CD4-positive, alpha-beta T cell (primary cell): ENCODE measurements at regions not wholly inside any gene's neighbourhood (a gene's known extent, or its start where the extent isn't known, plus 50 kb on each side); places are given as distances from the start of the nearest gene placed in this dataset.

ENCODE experiments used
- ATAC-seq: fragments of 200-7000 bp; cut with Tn5 transposase; one replicate; pipeline ENCODE4 v1.10.0; 2022; ENCODE audit warnings: mild to moderate bottlenecking; ENCODE audit not compliant: poor library complexity
- CTCF ChIA-PET: fragments of 350-600 bp; sonication (Branson Sonifier 250); formaldehyde crosslinking; loops from one replicate; lab custom pipeline; 2021; ENCODE audit warnings: antibody characterized with exemption, inconsistent platforms; lab: Charles Lee
- POLR2A ChIA-PET: fragments of 350-600 bp; sonication (Branson Sonifier 250); formaldehyde crosslinking; loops from one replicate; lab custom pipeline; 2021; ENCODE audit warnings: antibody characterized with exemption, inconsistent platforms; lab: Charles Lee
- DNase-seq, 14 experiments: peaks; one replicate each; pipeline ENCODE4 v3.0.0-alpha.2; 2013 to 2020; ENCODE audit warnings: mixed read lengths in 2 of 14
- H3K27ac ChIP-seq, 2 donors: one replicate each; pipeline versions ENCODE4 v1.5.1 to v1.7.0; 2013; ENCODE audit warnings: low read length in 2 of 2, low read depth in 1 of 2, mild to moderate bottlenecking in 1 of 2
- H3K27me3 ChIP-seq, 2 experiments: 1 replicate in 1 of 2; 2 replicates in 1 of 2; pipeline versions ENCODE4 v1.6.1 to v1.7.0; 2013; ENCODE audit warnings: low read length in 2 of 2, control low read depth in 1 of 2, mild to moderate bottlenecking in 1 of 2, moderate library complexity in 1 of 2; ENCODE audit not compliant: insufficient read depth in 2 of 2, control insufficient read depth in 1 of 2
- H3K36me3 ChIP-seq: one replicate; pipeline ENCODE4 v1.6.1; 2013; ENCODE audit warnings: low read length, control low read depth; ENCODE audit not compliant: insufficient read depth
- H3K4me1 ChIP-seq: one replicate; pipeline ENCODE4 v1.6.1; 2013; ENCODE audit warnings: low read length, control low read depth; ENCODE audit not compliant: insufficient read depth
- H3K4me3 ChIP-seq: one replicate; pipeline ENCODE4 v1.5.1; 2013; ENCODE audit warnings: mild to moderate bottlenecking, low read length, moderate library complexity
- H3K9me3 ChIP-seq, 2 experiments: 1 replicate in 1 of 2; 2 replicates in 1 of 2; pipeline versions ENCODE4 v1.6.1 to v1.7.0; 2013; ENCODE audit warnings: low read length in 2 of 2, mild to moderate bottlenecking in 2 of 2, control low read depth in 1 of 2, moderate library complexity in 1 of 2; ENCODE audit not compliant: control insufficient read depth in 1 of 2, insufficient read depth in 1 of 2
- H3K27ac Mint-ChIP-seq: one replicate; pipeline ENCODE4 v1.8.0; 2020; ENCODE audit warnings: mixed read lengths
- H3K27me3 Mint-ChIP-seq: one replicate; pipeline ENCODE4 v1.8.0; 2021; ENCODE audit warnings: mixed read lengths
- H3K36me3 Mint-ChIP-seq: one replicate; pipeline ENCODE4 v1.8.0; 2021; ENCODE audit warnings: low read depth, mixed read lengths
- H3K4me1 Mint-ChIP-seq: one replicate; pipeline ENCODE4 v1.8.0; 2021; ENCODE audit warnings: low read depth, mixed read lengths
- H3K4me3 Mint-ChIP-seq: one replicate; pipeline ENCODE4 v1.8.0; 2020; ENCODE audit warnings: mild to moderate bottlenecking, mixed read lengths
- H3K9me3 Mint-ChIP-seq: one replicate; pipeline ENCODE4 v1.8.0; 2020; ENCODE audit warnings: mixed read lengths
- intact Hi-C, 2 experiments: fragments of 100-400 bp; cut with DNase I in 1 of 2; cut with micrococcal nuclease in 1 of 2; formaldehyde crosslinking; loops; one replicate each; pipeline versions ENCODE4 v1.15.1 to v1.9.0; 2023 to 2025; cut with DNase I, micrococcal nuclease
- TF ChIP-seq, protein P1 (sequence below): fragments of 200-600 bp; IDR thresholded peaks from one replicate; pipeline ENCODE4 v1.8.0; 2022; ENCODE audit warnings: antibody characterized with exemption, mild to moderate bottlenecking

DNA sequence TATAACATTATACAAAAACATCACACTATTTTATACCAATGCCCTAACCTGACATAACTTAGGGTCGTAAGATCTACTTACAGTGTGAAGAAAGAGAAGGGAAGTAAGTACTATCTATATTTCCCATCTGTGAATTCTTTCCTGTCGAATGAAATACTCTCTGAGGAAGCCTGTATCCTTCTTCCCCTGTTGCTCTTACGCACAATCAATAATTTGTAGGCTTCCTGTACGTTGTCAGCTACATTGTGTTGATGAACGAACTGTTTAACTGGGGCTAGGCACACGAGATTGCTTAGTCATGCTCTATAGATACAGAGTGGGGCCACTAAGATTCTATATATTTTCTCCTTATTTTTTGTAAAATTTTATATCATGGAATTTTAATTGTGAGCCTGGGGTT lies 1125.0 kb upstream of the CELF4 start:
- Mint-ChIP-seq H3K4me1 (no peaks in the 10 kb centered on the region), H3K4me3 (no peak overlapping the region), H3K27ac (no peak overlapping the region), H3K36me3 (no peaks in the 10 kb centered on the region), H3K9me3 (no peaks in the 10 kb centered on the region), H3K27me3 (no peaks in the 10 kb centered on the region)
- TF ChIP-seq, protein P1, sequence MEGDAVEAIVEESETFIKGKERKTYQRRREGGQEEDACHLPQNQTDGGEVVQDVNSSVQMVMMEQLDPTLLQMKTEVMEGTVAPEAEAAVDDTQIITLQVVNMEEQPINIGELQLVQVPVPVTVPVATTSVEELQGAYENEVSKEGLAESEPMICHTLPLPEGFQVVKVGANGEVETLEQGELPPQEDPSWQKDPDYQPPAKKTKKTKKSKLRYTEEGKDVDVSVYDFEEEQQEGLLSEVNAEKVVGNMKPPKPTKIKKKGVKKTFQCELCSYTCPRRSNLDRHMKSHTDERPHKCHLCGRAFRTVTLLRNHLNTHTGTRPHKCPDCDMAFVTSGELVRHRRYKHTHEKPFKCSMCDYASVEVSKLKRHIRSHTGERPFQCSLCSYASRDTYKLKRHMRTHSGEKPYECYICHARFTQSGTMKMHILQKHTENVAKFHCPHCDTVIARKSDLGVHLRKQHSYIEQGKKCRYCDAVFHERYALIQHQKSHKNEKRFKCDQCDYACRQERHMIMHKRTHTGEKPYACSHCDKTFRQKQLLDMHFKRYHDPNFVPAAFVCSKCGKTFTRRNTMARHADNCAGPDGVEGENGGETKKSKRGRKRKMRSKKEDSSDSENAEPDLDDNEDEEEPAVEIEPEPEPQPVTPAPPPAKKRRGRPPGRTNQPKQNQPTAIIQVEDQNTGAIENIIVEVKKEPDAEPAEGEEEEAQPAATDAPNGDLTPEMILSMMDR, result no peak
- intact Hi-C loops, result no loop called here
- Histone ChIP-seq H3K4me1 (no peaks in the 10 kb centered on the region), H3K36me3 (no peaks in the 10 kb centered on the region), H3K27ac (no peak overlapping the region), H3K4me3 (no peak overlapping the region), H3K27me3 (no peaks in the 10 kb centered on the region), H3K9me3 (no peaks in the 10 kb centered on the region)
- DNase-seq, result no peak
- ChIA-PET POLR2A (no interaction called here), CTCF (no interaction called here)
- no peak for ATAC-seq

DNA sequence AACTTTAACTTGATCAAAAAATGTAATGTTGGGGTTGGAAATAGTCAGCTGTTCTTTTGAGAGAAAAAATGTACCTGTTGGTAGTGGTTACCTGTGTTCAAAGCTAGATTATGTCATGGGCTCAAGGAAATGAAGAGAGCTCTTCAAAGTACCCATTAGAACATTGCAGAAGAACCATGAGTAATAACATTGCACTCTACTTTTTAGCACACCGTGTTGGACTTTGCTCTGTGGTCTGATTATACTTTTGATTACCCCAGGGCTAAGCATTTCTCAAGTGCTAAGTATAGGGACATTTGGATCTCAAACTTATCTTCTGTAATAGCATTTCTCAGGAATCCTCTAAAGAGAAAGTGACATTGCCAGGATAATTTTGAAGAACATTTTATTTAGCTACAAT lies 1122.8 kb upstream of the CELF4 start:
- intact Hi-C loops, result no loop called here
- no peak for DNase-seq
- H3K27ac Mint-ChIP-seq, result no peak overlapping the region
- Histone ChIP-seq H3K36me3 (no peaks in the 10 kb centered on the region), H3K4me1 (no peaks in the 10 kb centered on the region), H3K4me3 (no peak overlapping the region), H3K9me3 (no peaks in the 10 kb centered on the region), H3K27ac (no peak overlapping the region), H3K27me3 (no peaks in the 10 kb centered on the region)
- no peaks in the 10 kb centered on the region for H3K36me3 Mint-ChIP-seq
- TF ChIP-seq, protein P1, result no peak
- H3K27me3 Mint-ChIP-seq, result no peaks in the 10 kb centered on the region
- ChIA-PET POLR2A (no interaction called here), CTCF (interaction anchor here (0.8 to 1.4 kb wide), 2 partner anchors 13 to 33 kb away, joined by 3 to 4 read pairs; no protein-coding TSS in a partner anchor)
- H3K4me3 Mint-ChIP-seq, result no peak overlapping the region
- no peaks in the 10 kb centered on the region for H3K4me1 Mint-ChIP-seq
- H3K9me3 Mint-ChIP-seq, result no peaks in the 10 kb centered on the region
- ATAC-seq, result no peak

DNA sequence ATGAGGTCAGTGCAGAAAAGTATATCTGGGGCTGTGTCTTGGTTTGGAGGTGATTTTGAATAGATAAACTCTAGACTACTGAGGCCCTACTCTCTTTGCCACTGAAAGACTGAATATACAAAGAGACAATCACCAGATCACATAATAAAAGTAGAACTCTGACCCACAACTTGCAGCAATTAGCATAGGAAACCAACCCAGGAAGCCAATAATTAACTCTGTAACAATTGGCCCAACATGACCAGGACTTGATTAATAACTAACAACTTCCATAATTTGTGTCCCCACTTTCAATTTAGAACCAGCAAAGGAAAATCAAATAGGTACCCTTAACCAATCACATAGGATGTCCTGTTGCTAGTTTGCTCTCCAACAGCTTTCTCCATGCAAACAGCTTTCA lies 1104.9 kb upstream of the CELF4 start:
- Histone ChIP-seq H3K4me3 (no peak overlapping the region), H3K27me3 (no peaks in the 10 kb centered on the region), H3K27ac (no peak overlapping the region), H3K4me1 (no peaks in the 10 kb centered on the region), H3K9me3 (peaks cover 0 to 4% of the 10 kb centered on the region in 2 experiments), H3K36me3 (no peaks in the 10 kb centered on the region)
- ChIA-PET CTCF (no interaction called here), POLR2A (no interaction called here)
- intact Hi-C loops, result no loop called here
- TF ChIP-seq, protein P1, result no peak
- DNase-seq, result no peak
- ATAC-seq, result no peak
- no peaks in the 10 kb centered on the region for H3K27me3 Mint-ChIP-seq
- H3K4me1 Mint-ChIP-seq, result no peaks in the 10 kb centered on the region
- H3K27ac Mint-ChIP-seq, result no peak overlapping the region
- H3K4me3 Mint-ChIP-seq, result no peak overlapping the region
- no peaks in the 10 kb centered on the region for H3K36me3 Mint-ChIP-seq
- H3K9me3 Mint-ChIP-seq, result peaks cover 11% of the 10 kb centered on the region
